ENCODE measurements at regions not wholly inside any gene's neighbourhood (a gene's known extent, or its start where the extent isn't known, plus 50 kb on each side); places are given as distances from the start of the nearest gene placed in this dataset.

GRCh38 chr9:31364171-31364570 lies 1020.3 kb upstream of the ACO1 start:
- Histone ChIP-seq H3K4me3 (ENCODE audit: low read length) (no peak overlapping the region), H4K20me1 (ENCODE audit: control insufficient read depth, insufficient read depth, low read depth, low read length) (no peaks in the 10 kb centered on the region), H3K9me2 (replicated peaks; ENCODE audit: control insufficient read depth, low read length) (no peaks in the 10 kb centered on the region), H3K27ac (ENCODE audit: low read depth, low read length) (no peak overlapping the region), H3K27me3 (ENCODE audit: control insufficient read depth, low read length) (no peaks in the 10 kb centered on the region), H3K4me2 (ENCODE audit: low read length) (no peak overlapping the region), H3K79me2 (ENCODE audit: control insufficient read depth, low read length) (no peaks in the 10 kb centered on the region), H3F3A (ENCODE audit: control insufficient read depth, insufficient read depth) (no peaks in the 10 kb centered on the region), H3K9me3 (ENCODE audit: control insufficient read depth, insufficient read depth, low read length) (no peaks in the 10 kb centered on the region), H3K36me3 (ENCODE audit: control insufficient read depth, low read length) (no peaks in the 10 kb centered on the region), H3K4me1 (ENCODE audit: control insufficient read depth, low read length) (no peaks in the 10 kb centered on the region)
- no peak for TF ChIP-seq EZH2phosphoT487 (IDR thresholded peaks at IDR 0.05; ENCODE audit: borderline replicate concordance, low read length)
- TF ChIP-seq, protein P1, sequence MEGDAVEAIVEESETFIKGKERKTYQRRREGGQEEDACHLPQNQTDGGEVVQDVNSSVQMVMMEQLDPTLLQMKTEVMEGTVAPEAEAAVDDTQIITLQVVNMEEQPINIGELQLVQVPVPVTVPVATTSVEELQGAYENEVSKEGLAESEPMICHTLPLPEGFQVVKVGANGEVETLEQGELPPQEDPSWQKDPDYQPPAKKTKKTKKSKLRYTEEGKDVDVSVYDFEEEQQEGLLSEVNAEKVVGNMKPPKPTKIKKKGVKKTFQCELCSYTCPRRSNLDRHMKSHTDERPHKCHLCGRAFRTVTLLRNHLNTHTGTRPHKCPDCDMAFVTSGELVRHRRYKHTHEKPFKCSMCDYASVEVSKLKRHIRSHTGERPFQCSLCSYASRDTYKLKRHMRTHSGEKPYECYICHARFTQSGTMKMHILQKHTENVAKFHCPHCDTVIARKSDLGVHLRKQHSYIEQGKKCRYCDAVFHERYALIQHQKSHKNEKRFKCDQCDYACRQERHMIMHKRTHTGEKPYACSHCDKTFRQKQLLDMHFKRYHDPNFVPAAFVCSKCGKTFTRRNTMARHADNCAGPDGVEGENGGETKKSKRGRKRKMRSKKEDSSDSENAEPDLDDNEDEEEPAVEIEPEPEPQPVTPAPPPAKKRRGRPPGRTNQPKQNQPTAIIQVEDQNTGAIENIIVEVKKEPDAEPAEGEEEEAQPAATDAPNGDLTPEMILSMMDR (IDR thresholded peaks at IDR 0.05; ENCODE audit: low read depth, low read length, poor library complexity, severe bottlenecking): no peak

GRCh38 chr9:31372799-31373587 lies 1011.5 kb upstream of the ACO1 start:
- H3F3A ChIP-seq (ENCODE audit: control insufficient read depth, insufficient read depth): no peaks in the 10 kb centered on the region
- no peak overlapping the region for H3K27ac ChIP-seq (ENCODE audit: low read depth, low read length)
- H3K27me3 ChIP-seq (ENCODE audit: control insufficient read depth, low read length): no peaks in the 10 kb centered on the region
- no peaks in the 10 kb centered on the region for H3K9me2 ChIP-seq (replicated peaks; ENCODE audit: control insufficient read depth, low read length)
- H3K79me2 ChIP-seq (ENCODE audit: control insufficient read depth, low read length): no peaks in the 10 kb centered on the region
- H4K20me1 ChIP-seq (ENCODE audit: control insufficient read depth, insufficient read depth, low read depth, low read length): no peaks in the 10 kb centered on the region
- no peaks in the 10 kb centered on the region for H3K36me3 ChIP-seq (ENCODE audit: control insufficient read depth, low read length)
- no peaks in the 10 kb centered on the region for H3K9me3 ChIP-seq (ENCODE audit: control insufficient read depth, insufficient read depth, low read length)
- no peak overlapping the region for H3K4me2 ChIP-seq (ENCODE audit: low read length)
- TF ChIP-seq, protein P1 (IDR thresholded peaks at IDR 0.05; ENCODE audit: low read depth, low read length, poor library complexity, severe bottlenecking): no peak
- no peak for TF ChIP-seq EZH2phosphoT487 (IDR thresholded peaks at IDR 0.05; ENCODE audit: borderline replicate concordance, low read length)
- H3K4me3 ChIP-seq (ENCODE audit: low read length): no peak overlapping the region
- H3K4me1 ChIP-seq (ENCODE audit: control insufficient read depth, low read length): no peaks in the 10 kb centered on the region

GRCh38 chr9:31377358-31377757 lies 1007.1 kb upstream of the ACO1 start:
- Histone ChIP-seq H3K79me2 (ENCODE audit: control insufficient read depth, low read length) (no peaks in the 10 kb centered on the region), H3K27ac (ENCODE audit: low read depth, low read length) (no peak overlapping the region), H3K27me3 (ENCODE audit: control insufficient read depth, low read length) (no peaks in the 10 kb centered on the region), H3K4me3 (ENCODE audit: low read length) (no peak overlapping the region), H3K4me1 (ENCODE audit: control insufficient read depth, low read length) (no peaks in the 10 kb centered on the region), H3K9me2 (replicated peaks; ENCODE audit: control insufficient read depth, low read length) (no peaks in the 10 kb centered on the region), H3F3A (ENCODE audit: control insufficient read depth, insufficient read depth) (no peaks in the 10 kb centered on the region), H3K4me2 (ENCODE audit: low read length) (no peak overlapping the region), H3K9me3 (ENCODE audit: control insufficient read depth, insufficient read depth, low read length) (no peaks in the 10 kb centered on the region), H4K20me1 (ENCODE audit: control insufficient read depth, insufficient read depth, low read depth, low read length) (no peaks in the 10 kb centered on the region), H3K36me3 (ENCODE audit: control insufficient read depth, low read length) (no peaks in the 10 kb centered on the region)
- TF ChIP-seq, protein P1 (IDR thresholded peaks at IDR 0.05; ENCODE audit: low read depth, low read length, poor library complexity, severe bottlenecking): no peak
- no peak for TF ChIP-seq EZH2phosphoT487 (IDR thresholded peaks at IDR 0.05; ENCODE audit: borderline replicate concordance, low read length)

Data from DOHH2 (cell line).